ENCODE measurements at regions not wholly inside any gene's neighbourhood (a gene's known extent, or its start where the extent isn't known, plus 50 kb on each side); places are given as distances from the start of the nearest gene placed in this dataset.

GRCh38 chr10:28426392-28427159 is 106.3 kb upstream of the WAC start:
- Histone ChIP-seq H2AFZ (replicated peaks) (no peak overlapping the region), H3K79me2 (ENCODE audit: low read depth) (no peaks in the 10 kb centered on the region), H3K9ac (no peak overlapping the region), H3K9me3 (ENCODE audit: low read depth) (no peaks in the 10 kb centered on the region), H3K27ac (no peak overlapping the region), H3K27me3 (no peaks in the 10 kb centered on the region), H3K4me3 (no peak overlapping the region), H3K4me1 (peaks cover 8% of the 10 kb centered on the region), H4K20me1 (ENCODE audit: low read depth) (no peaks in the 10 kb centered on the region), H3K36me3 (no peaks in the 10 kb centered on the region), H3K4me2 (no peak overlapping the region), H3F3A (ENCODE audit: low read depth) (no peaks in the 10 kb centered on the region)
- Mint-ChIP-seq H3K4me1 (peaks cover 4% of the 10 kb centered on the region), H3K27ac (no peak overlapping the region), H3K36me3 (no peaks in the 10 kb centered on the region), H3K27me3 (ENCODE audit: insufficient read depth, low read depth) (peaks cover 2% of the 10 kb centered on the region), H3K4me3 (no peak overlapping the region), H3K9me3 (peaks cover 2% of the 10 kb centered on the region)
- DNase-seq (ENCODE audit: low spot score), result no peak
- TF ChIP-seq CTCF (IDR thresholded peaks at IDR 0.05) (no peak), EZH2phosphoT487 (IDR thresholded peaks at IDR 0.05) (no peak), EZH2 (IDR thresholded peaks at IDR 0.05) (no peak)

GRCh38 chr10:28427376-28427775 is 105.5 kb upstream of the WAC start:
- Histone ChIP-seq H3K27me3 (no peaks in the 10 kb centered on the region), H3F3A (ENCODE audit: low read depth) (no peaks in the 10 kb centered on the region), H3K36me3 (no peaks in the 10 kb centered on the region), H3K27ac (no peak overlapping the region), H3K4me1 (peaks cover 8% of the 10 kb centered on the region), H3K9me3 (ENCODE audit: low read depth) (no peaks in the 10 kb centered on the region), H3K9ac (no peak overlapping the region), H3K79me2 (ENCODE audit: low read depth) (no peaks in the 10 kb centered on the region), H3K4me2 (no peak overlapping the region), H4K20me1 (ENCODE audit: low read depth) (no peaks in the 10 kb centered on the region), H2AFZ (replicated peaks) (no peak overlapping the region), H3K4me3 (no peak overlapping the region)
- no peak for DNase-seq (ENCODE audit: low spot score)
- peaks cover 2% of the 10 kb centered on the region for H3K27me3 Mint-ChIP-seq (ENCODE audit: insufficient read depth, low read depth)
- TF ChIP-seq EZH2 (IDR thresholded peaks at IDR 0.05) (no peak), CTCF (IDR thresholded peaks at IDR 0.05) (no peak), EZH2phosphoT487 (IDR thresholded peaks at IDR 0.05) (no peak)
- peaks cover 7% of the 10 kb centered on the region for H3K4me1 Mint-ChIP-seq
- H3K9me3 Mint-ChIP-seq, result peaks cover 2% of the 10 kb centered on the region
- no peak overlapping the region for H3K27ac Mint-ChIP-seq
- no peaks in the 10 kb centered on the region for H3K36me3 Mint-ChIP-seq
- no peak overlapping the region for H3K4me3 Mint-ChIP-seq

DNA sequence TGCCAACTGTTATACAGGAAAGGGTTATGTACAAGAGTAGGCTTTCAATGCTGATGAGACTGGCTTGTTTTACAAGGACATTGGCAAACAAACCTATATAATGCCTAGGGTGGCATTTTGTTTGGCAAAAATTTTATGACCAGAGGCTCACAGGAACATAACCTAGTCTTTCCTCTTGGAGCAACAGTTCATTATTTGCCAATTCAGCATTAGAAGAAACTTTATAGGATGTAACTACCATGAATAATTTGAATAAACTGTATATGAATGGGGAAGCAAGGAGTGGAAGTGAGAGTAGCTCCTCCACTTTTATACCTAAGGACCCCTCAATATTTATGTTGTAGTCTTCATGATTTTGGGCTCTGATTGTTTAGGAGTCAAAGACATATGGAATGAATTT is 103.9 kb upstream of the WAC start:
- H3K4me3 ChIP-seq, result no peak overlapping the region
- Mint-ChIP-seq H3K4me3 (no peak overlapping the region), H3K4me1 (peaks cover 7% of the 10 kb centered on the region), H3K36me3 (no peaks in the 10 kb centered on the region), H3K27ac (no peak overlapping the region), H3K9me3 (peaks cover 2% of the 10 kb centered on the region), H3K27me3 (ENCODE audit: insufficient read depth, low read depth) (no peaks in the 10 kb centered on the region)
- no peaks in the 10 kb centered on the region for H3K36me3 ChIP-seq
- peaks cover 8% of the 10 kb centered on the region for H3K4me1 ChIP-seq
- H3K4me2 ChIP-seq, result no peak overlapping the region
- H2AFZ ChIP-seq (replicated peaks), result no peak overlapping the region
- H3K27me3 ChIP-seq, result no peaks in the 10 kb centered on the region
- no peak overlapping the region for H3K27ac ChIP-seq
- no peaks in the 10 kb centered on the region for H3K9me3 ChIP-seq (ENCODE audit: low read depth)
- H3F3A ChIP-seq (ENCODE audit: low read depth), result no peaks in the 10 kb centered on the region
- DNase-seq (ENCODE audit: low spot score), result no peak
- H3K9ac ChIP-seq, result no peak overlapping the region
- H4K20me1 ChIP-seq (ENCODE audit: low read depth), result no peaks in the 10 kb centered on the region
- TF ChIP-seq EZH2phosphoT487 (IDR thresholded peaks at IDR 0.05), result no peak
- TF ChIP-seq CTCF (IDR thresholded peaks at IDR 0.05), result no peak
- no peak for TF ChIP-seq EZH2 (IDR thresholded peaks at IDR 0.05)
- no peaks in the 10 kb centered on the region for H3K79me2 ChIP-seq (ENCODE audit: low read depth)

Measured in neural progenitor cell (in vitro differentiated cells).